CD4-positive, alpha-beta T cell (primary cell): ENCODE measurements at regions not wholly inside any gene's neighbourhood (a gene's known extent, or its start where the extent isn't known, plus 50 kb on each side); places are given as distances from the start of the nearest gene placed in this dataset.

Experiments
- ATAC-seq: fragments of 200-7000 bp; cut with Tn5 transposase; one replicate; pipeline ENCODE4 v1.10.0; 2022; ENCODE audit warnings: mild to moderate bottlenecking; ENCODE audit not compliant: poor library complexity
- CTCF ChIA-PET: fragments of 350-600 bp; sonication (Branson Sonifier 250); formaldehyde crosslinking; loops from one replicate; lab custom pipeline; 2021; ENCODE audit warnings: antibody characterized with exemption, inconsistent platforms; lab: Charles Lee
- POLR2A ChIA-PET: fragments of 350-600 bp; sonication (Branson Sonifier 250); formaldehyde crosslinking; loops from one replicate; lab custom pipeline; 2021; ENCODE audit warnings: antibody characterized with exemption, inconsistent platforms; lab: Charles Lee
- DNase-seq, 14 experiments: peaks; one replicate each; pipeline ENCODE4 v3.0.0-alpha.2; 2013 to 2020; ENCODE audit warnings: mixed read lengths in 2 of 14
- H3K27ac ChIP-seq, 2 donors: one replicate each; pipeline versions ENCODE4 v1.5.1 to v1.7.0; 2013; ENCODE audit warnings: low read length in 2 of 2, low read depth in 1 of 2, mild to moderate bottlenecking in 1 of 2
- H3K27me3 ChIP-seq, 2 experiments: 1 replicate in 1 of 2; 2 replicates in 1 of 2; pipeline versions ENCODE4 v1.6.1 to v1.7.0; 2013; ENCODE audit warnings: low read length in 2 of 2, control low read depth in 1 of 2, mild to moderate bottlenecking in 1 of 2, moderate library complexity in 1 of 2; ENCODE audit not compliant: insufficient read depth in 2 of 2, control insufficient read depth in 1 of 2
- H3K36me3 ChIP-seq: one replicate; pipeline ENCODE4 v1.6.1; 2013; ENCODE audit warnings: low read length, control low read depth; ENCODE audit not compliant: insufficient read depth
- H3K4me1 ChIP-seq: one replicate; pipeline ENCODE4 v1.6.1; 2013; ENCODE audit warnings: low read length, control low read depth; ENCODE audit not compliant: insufficient read depth
- H3K4me3 ChIP-seq: one replicate; pipeline ENCODE4 v1.5.1; 2013; ENCODE audit warnings: mild to moderate bottlenecking, low read length, moderate library complexity
- H3K9me3 ChIP-seq, 2 experiments: 1 replicate in 1 of 2; 2 replicates in 1 of 2; pipeline versions ENCODE4 v1.6.1 to v1.7.0; 2013; ENCODE audit warnings: low read length in 2 of 2, mild to moderate bottlenecking in 2 of 2, control low read depth in 1 of 2, moderate library complexity in 1 of 2; ENCODE audit not compliant: control insufficient read depth in 1 of 2, insufficient read depth in 1 of 2
- H3K27ac Mint-ChIP-seq: one replicate; pipeline ENCODE4 v1.8.0; 2020; ENCODE audit warnings: mixed read lengths
- H3K27me3 Mint-ChIP-seq: one replicate; pipeline ENCODE4 v1.8.0; 2021; ENCODE audit warnings: mixed read lengths
- H3K36me3 Mint-ChIP-seq: one replicate; pipeline ENCODE4 v1.8.0; 2021; ENCODE audit warnings: low read depth, mixed read lengths
- H3K4me1 Mint-ChIP-seq: one replicate; pipeline ENCODE4 v1.8.0; 2021; ENCODE audit warnings: low read depth, mixed read lengths
- H3K4me3 Mint-ChIP-seq: one replicate; pipeline ENCODE4 v1.8.0; 2020; ENCODE audit warnings: mild to moderate bottlenecking, mixed read lengths
- H3K9me3 Mint-ChIP-seq: one replicate; pipeline ENCODE4 v1.8.0; 2020; ENCODE audit warnings: mixed read lengths
- CTCF ChIP-seq: fragments of 200-600 bp; IDR thresholded peaks from one replicate; pipeline ENCODE4 v1.8.0; 2022; ENCODE audit warnings: antibody characterized with exemption, mild to moderate bottlenecking
- intact Hi-C, 2 experiments: fragments of 100-400 bp; cut with DNase I in 1 of 2; cut with micrococcal nuclease in 1 of 2; formaldehyde crosslinking; loops; one replicate each; pipeline versions ENCODE4 v1.15.1 to v1.9.0; 2023 to 2025; cut with DNase I, micrococcal nuclease

DNA sequence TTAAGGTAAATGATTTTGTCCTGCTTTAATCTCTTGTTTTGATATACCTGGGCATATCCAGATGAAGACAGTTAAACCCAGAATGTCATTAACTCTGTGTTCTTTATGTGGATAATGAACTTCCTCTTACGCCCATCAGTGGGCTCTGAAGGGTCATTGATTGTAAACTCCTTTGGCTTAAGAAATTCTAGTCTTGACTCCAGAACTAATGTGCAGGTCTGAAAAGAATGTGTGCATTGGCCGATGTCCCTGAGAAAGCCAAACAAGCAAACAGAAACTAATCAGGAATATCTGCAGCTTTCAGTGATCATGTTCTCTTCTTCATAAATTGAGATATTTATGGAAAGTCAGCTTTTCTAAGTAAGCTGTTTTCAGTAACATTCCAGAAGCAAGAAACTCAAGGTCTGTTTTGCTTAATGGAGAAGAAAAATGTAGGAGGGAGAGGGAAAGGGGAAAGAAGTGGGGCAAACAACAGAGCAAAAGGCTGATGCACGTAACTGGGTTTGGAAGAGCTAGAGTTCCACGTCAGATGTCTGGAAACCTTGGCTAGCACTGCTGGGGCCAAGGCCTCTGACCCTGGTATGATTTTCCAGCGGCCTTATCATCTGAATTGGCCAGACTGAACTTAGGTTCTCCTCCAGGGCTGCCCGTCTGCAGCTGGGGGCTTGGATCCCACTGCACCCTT, 61.3 kb upstream of the FHL2 start:
- no peak overlapping the region for H3K27ac Mint-ChIP-seq
- H3K36me3 Mint-ChIP-seq, result no peaks in the 10 kb centered on the region
- CTCF ChIA-PET, result no interaction called here
- no peaks in the 10 kb centered on the region for H3K4me1 Mint-ChIP-seq
- ATAC-seq (no peak), DNase-seq (no peak)
- no peak overlapping the region for H3K27ac ChIP-seq
- H3K4me3 Mint-ChIP-seq, result no peak overlapping the region
- no peaks in the 10 kb centered on the region for H3K9me3 Mint-ChIP-seq
- peaks cover 0 to 3% of the 10 kb centered on the region in 2 experiments for H3K27me3 ChIP-seq
- H3K4me3 ChIP-seq, result no peak overlapping the region
- H3K27me3 Mint-ChIP-seq, result no peaks in the 10 kb centered on the region
- intact Hi-C loops, result no loop called here
- POLR2A ChIA-PET, result interaction anchor here (0.6 kb wide), 1 partner anchor 381 kb away, joined by 3 read pairs; no protein-coding TSS in a partner anchor
- H3K36me3 ChIP-seq, result no peaks in the 10 kb centered on the region
- H3K4me1 ChIP-seq, result no peaks in the 10 kb centered on the region
- TF ChIP-seq CTCF, result no peak
- no peaks in the 10 kb centered on the region for H3K9me3 ChIP-seq

GRCh38 chr2:105458076-105458475, 59.2 kb upstream of the FHL2 start:
- ATAC-seq, result no peak
- Histone ChIP-seq H3K36me3 (no peaks in the 10 kb centered on the region), H3K4me3 (no peak overlapping the region), H3K9me3 (no peaks in the 10 kb centered on the region), H3K27me3 (peaks cover 3% of the 10 kb centered on the region in 2 experiments), H3K27ac (no peak overlapping the region), H3K4me1 (no peaks in the 10 kb centered on the region)
- POLR2A ChIA-PET, result no interaction called here
- no peak for DNase-seq
- Mint-ChIP-seq H3K27ac (no peak overlapping the region), H3K9me3 (no peaks in the 10 kb centered on the region), H3K36me3 (no peaks in the 10 kb centered on the region), H3K4me1 (no peaks in the 10 kb centered on the region), H3K27me3 (peaks cover 4% of the 10 kb centered on the region), H3K4me3 (no peak overlapping the region)
- CTCF ChIA-PET, result interaction anchor here (0.7 kb wide), 1 partner anchor 370 kb away, joined by 3 read pairs; no protein-coding TSS in a partner anchor
- no peak for TF ChIP-seq CTCF
- intact Hi-C loops, result no loop called here

GRCh38 chr2:105455488-105456003, 56.7 kb upstream of the FHL2 start:
- intact Hi-C loops, result no loop called here
- TF ChIP-seq CTCF, result no peak
- Histone ChIP-seq H3K9me3 (no peaks in the 10 kb centered on the region), H3K27ac (no peak overlapping the region), H3K27me3 (peaks cover 3% of the 10 kb centered on the region in 2 experiments), H3K4me1 (no peaks in the 10 kb centered on the region), H3K4me3 (no peak overlapping the region), H3K36me3 (no peaks in the 10 kb centered on the region)
- Mint-ChIP-seq H3K4me1 (no peaks in the 10 kb centered on the region), H3K4me3 (no peak overlapping the region), H3K36me3 (no peaks in the 10 kb centered on the region), H3K27ac (no peak overlapping the region), H3K27me3 (peaks cover 8% of the 10 kb centered on the region), H3K9me3 (no peaks in the 10 kb centered on the region)
- ChIA-PET CTCF (no interaction called here), POLR2A (no interaction called here)
- ATAC-seq, result no peak
- no peak for DNase-seq
